GM21723 (cell line): ENCODE measurements at regions not wholly inside any gene's neighbourhood (a gene's known extent, or its start where the extent isn't known, plus 50 kb on each side); places are given as distances from the start of the nearest gene placed in this dataset.

Experiments
- ATAC-seq: cut with Tn5 transposase; IDR thresholded peaks from one replicate; pipeline ENCODE4 v1.9.1; 2021; ENCODE audit warnings: mild to moderate bottlenecking, moderate library complexity; ENCODE audit not compliant: unreplicated experiment

GRCh38 chr14:98949481-98950135 is 322.4 kb downstream of the BCL11B start:
- no peak for ATAC-seq

- no peak for ATAC-seq
Measured at GRCh38 chr14:98950353-98950895, 321.6 kb downstream of the BCL11B start.

GRCh38 chr14:98951031-98951430 is 321.0 kb downstream of the BCL11B start:
- no peak for ATAC-seq

- no peak for ATAC-seq
Measured at GRCh38 chr14:98951521-98952152, 320.4 kb downstream of the BCL11B start.

- ATAC-seq, result no peak
Measured at GRCh38 chr14:98952593-98953350, 319.2 kb downstream of the BCL11B start.

- ATAC-seq, result no peak
Measured at GRCh38 chr14:98953551-98954348, 318.2 kb downstream of the BCL11B start.

GRCh38 chr14:98954349-98955000 is 317.5 kb downstream of the BCL11B start:
- ATAC-seq, result no peak

GRCh38 chr14:98955036-98955740 is 316.8 kb downstream of the BCL11B start:
- no peak for ATAC-seq

GRCh38 chr14:98955741-98956070 is 316.3 kb downstream of the BCL11B start:
- no peak for ATAC-seq

GRCh38 chr14:98956181-98956580 is 315.8 kb downstream of the BCL11B start:
- no peak for ATAC-seq

- ATAC-seq, result no peak
Measured at GRCh38 chr14:98956661-98957060, 315.3 kb downstream of the BCL11B start.

GRCh38 chr14:98957211-98958047 is 314.6 kb downstream of the BCL11B start:
- no peak for ATAC-seq

GRCh38 chr14:98958048-98958631 is 313.9 kb downstream of the BCL11B start:
- ATAC-seq, result no peak

GRCh38 chr14:98958632-98959031 is 313.4 kb downstream of the BCL11B start:
- no peak for ATAC-seq

GRCh38 chr14:98959410-98959809 is 312.6 kb downstream of the BCL11B start:
- ATAC-seq, result no peak

GRCh38 chr14:98959958-98960616 is 311.9 kb downstream of the BCL11B start:
- no peak for ATAC-seq

GRCh38 chr14:98960617-98961013 is 311.4 kb downstream of the BCL11B start:
- no peak for ATAC-seq

- no peak for ATAC-seq
Measured at GRCh38 chr14:98961191-98961590, 310.8 kb downstream of the BCL11B start.
